ENCODE measurements at regions not wholly inside any gene's neighbourhood (a gene's known extent, or its start where the extent isn't known, plus 50 kb on each side); places are given as distances from the start of the nearest gene placed in this dataset.

GRCh38 chr14:101126731-101127130 is 223.2 kb upstream of the RTL1 start:
- no peak for DNase-seq (ENCODE audit: low spot score)
- H3K4me1 ChIP-seq (ENCODE audit: insufficient read depth, low read length, poor library complexity, severe bottlenecking) = peaks cover 9% of the 10 kb centered on the region
- BruUV-seq (replicated peaks) = no TSS peak
- no peak for TF ChIP-seq CTCF (conservative IDR thresholded peaks at IDR 0.05; ENCODE audit: low read depth, low read length)
- no peak for TF ChIP-seq EZH2 (IDR thresholded peaks at IDR 0.05; ENCODE audit: borderline replicate concordance, low read depth, low read length, poor library complexity, severe bottlenecking)
- no peaks in the 10 kb centered on the region for H3K27me3 ChIP-seq (replicated peaks; ENCODE audit: insufficient read depth, low read depth, low read length, poor library complexity)
- no peak overlapping the region for H3K27ac ChIP-seq (ENCODE audit: low read depth, low read length, poor library complexity, severe bottlenecking)
- H3K36me3 ChIP-seq (ENCODE audit: insufficient read depth, low read length, poor library complexity, severe bottlenecking) = no peaks in the 10 kb centered on the region
- H3K9me3 ChIP-seq (ENCODE audit: low read depth, low read length, poor library complexity, severe bottlenecking) = no peaks in the 10 kb centered on the region
- POLR2A ChIA-PET (ENCODE audit: low non-redundant PET) = no interaction called here
- intact Hi-C loops (cut with micrococcal nuclease; ENCODE audit: unreplicated experiment) = no loop called here
- CTCF ChIA-PET = no interaction called here
- H3K4me3 ChIP-seq (ENCODE audit: low read depth, low read length, poor library complexity, severe bottlenecking) = no peak overlapping the region

- TF ChIP-seq CTCF (conservative IDR thresholded peaks at IDR 0.05; ENCODE audit: low read depth, low read length) (no peak), EZH2 (IDR thresholded peaks at IDR 0.05; ENCODE audit: borderline replicate concordance, low read depth, low read length, poor library complexity, severe bottlenecking) (no peak)
Measured at GRCh38 chr14:101127224-101127623, 223.7 kb upstream of the RTL1 start.

GRCh38 chr14:101128478-101129321 is 225.2 kb upstream of the RTL1 start:
- peaks cover 4% of the 10 kb centered on the region for H3K4me1 ChIP-seq (ENCODE audit: insufficient read depth, low read length, poor library complexity, severe bottlenecking)
- H3K27ac ChIP-seq (ENCODE audit: low read depth, low read length, poor library complexity, severe bottlenecking) = no peak overlapping the region
- no peaks in the 10 kb centered on the region for H3K36me3 ChIP-seq (ENCODE audit: insufficient read depth, low read length, poor library complexity, severe bottlenecking)
- no peak for DNase-seq (ENCODE audit: low spot score)
- POLR2A ChIA-PET (ENCODE audit: low non-redundant PET) = no interaction called here
- H3K4me3 ChIP-seq (ENCODE audit: low read depth, low read length, poor library complexity, severe bottlenecking) = no peak overlapping the region
- intact Hi-C loops (cut with micrococcal nuclease; ENCODE audit: unreplicated experiment) = no loop called here
- H3K27me3 ChIP-seq (replicated peaks; ENCODE audit: insufficient read depth, low read depth, low read length, poor library complexity) = no peaks in the 10 kb centered on the region
- TF ChIP-seq CTCF (conservative IDR thresholded peaks at IDR 0.05; ENCODE audit: low read depth, low read length) (no peak), EZH2 (IDR thresholded peaks at IDR 0.05; ENCODE audit: borderline replicate concordance, low read depth, low read length, poor library complexity, severe bottlenecking) (no peak)
- CTCF ChIA-PET = no interaction called here
- no peaks in the 10 kb centered on the region for H3K9me3 ChIP-seq (ENCODE audit: low read depth, low read length, poor library complexity, severe bottlenecking)
- no TSS peak for BruUV-seq (replicated peaks)

More at GRCh38 chr14:101127224-101127623, 223.7 kb upstream of the RTL1 start:
- BruUV-seq (replicated peaks) = no TSS peak
- intact Hi-C loops (cut with micrococcal nuclease; ENCODE audit: unreplicated experiment) = no loop called here
- ChIA-PET POLR2A (ENCODE audit: low non-redundant PET) (no interaction called here), CTCF (no interaction called here)
- no peaks in the 10 kb centered on the region for H3K36me3 ChIP-seq (ENCODE audit: insufficient read depth, low read length, poor library complexity, severe bottlenecking)
- no peak overlapping the region for H3K4me3 ChIP-seq (ENCODE audit: low read depth, low read length, poor library complexity, severe bottlenecking)
- H3K4me1 ChIP-seq (ENCODE audit: insufficient read depth, low read length, poor library complexity, severe bottlenecking) = peaks cover 9% of the 10 kb centered on the region
- H3K27me3 ChIP-seq (replicated peaks; ENCODE audit: insufficient read depth, low read depth, low read length, poor library complexity) = no peaks in the 10 kb centered on the region
- no peak overlapping the region for H3K27ac ChIP-seq (ENCODE audit: low read depth, low read length, poor library complexity, severe bottlenecking)
- no peak for DNase-seq (ENCODE audit: low spot score)
- H3K9me3 ChIP-seq (ENCODE audit: low read depth, low read length, poor library complexity, severe bottlenecking) = no peaks in the 10 kb centered on the region

Data from A673 (cell line).